Transverse colon (tissue), 4 donors: ENCODE measurements at regions not wholly inside any gene's neighbourhood (a gene's known extent, or its start where the extent isn't known, plus 50 kb on each side); places are given as distances from the start of the nearest gene placed in this dataset.

Experiments used
- DNase-seq: peaks from one replicate; pipeline ENCODE4 v3.0.0-alpha.2; 2019
- H3K27ac ChIP-seq, 4 donors: fragments of 200-600 bp; sonication (generic); 2 replicates each; pipeline ENCODE4 v1.5.1; 2016 to 2018; ENCODE audit warnings: inconsistent platforms in 4 of 4
- H3K27me3 ChIP-seq: fragments of 200-600 bp; sonication (generic); 2 replicates; pipeline ENCODE4 v1.5.1; 2017; ENCODE audit warnings: inconsistent platforms
- H3K36me3 ChIP-seq, 4 donors: fragments of 200-600 bp; sonication (generic); 2 replicates each; pipeline ENCODE4 v1.5.1; 2017 to 2019; ENCODE audit warnings: inconsistent platforms in 4 of 4
- H3K4me1 ChIP-seq, 4 donors: fragments of 200-600 bp; sonication (generic); 2 replicates each; pipeline ENCODE4 v1.5.1; 2017 to 2020; ENCODE audit warnings: inconsistent platforms in 4 of 4
- H3K4me3 ChIP-seq, 4 donors: fragments of 200-600 bp; sonication (generic); 1 replicate in 1 of 4; 2 replicates in 3 of 4; pipeline versions ENCODE4 v1.5.1 to v1.6.1; 2017 to 2019; ENCODE audit warnings: inconsistent platforms in 4 of 4
- H3K9me3 ChIP-seq, 2 donors: fragments of 200-600 bp; sonication (generic); 2 replicates each; pipeline ENCODE4 v1.5.1; 2017 to 2019; ENCODE audit warnings: inconsistent platforms in 2 of 2
- CTCF ChIP-seq, 5 experiments: fragments of 200-600 bp in 3 of 5; fragments of 450-650 bp in 2 of 5; sonication (generic) in 3 of 5; IDR thresholded peaks; 1 replicate in 2 of 5; 2 replicates in 3 of 5; pipeline ENCODE4 v1.5.1; 2016 to 2017; ENCODE audit warnings: antibody characterized with exemption in 5 of 5, inconsistent platforms in 3 of 5, mild to moderate bottlenecking in 2 of 5, moderate library complexity in 1 of 5
- EP300 ChIP-seq: sonication (generic); formaldehyde crosslinking; IDR thresholded peaks from one replicate; pipeline ENCODE4 v1.6.1; 2017; ENCODE audit warnings: antibody characterized with exemption, low read depth
- POLR2A ChIP-seq: fragments of 450-650 bp; IDR thresholded peaks from one replicate; pipeline ENCODE4 v1.6.1; 2016; ENCODE audit warnings: antibody characterized with exemption, mild to moderate bottlenecking, moderate library complexity
- POLR2AphosphoS5 ChIP-seq, 3 donors: sonication (generic); formaldehyde crosslinking; IDR thresholded peaks; one replicate each; pipeline ENCODE4 v1.6.1; 2016; ENCODE audit warnings: antibody characterized with exemption in 3 of 3
- WGBS, 2 donors: methylation state at CpG; one replicate each; pipeline ENCODE4 v1.1.5; 2018; ENCODE audit warnings: low coverage in 1 of 2; 5-methylcytosine and 5-hydroxymethylcytosine counted together
- in situ Hi-C, 4 donors: fragments of 200-750 bp; cut with MboI; loops; one replicate each; pipeline versions ENCODE4 v1.15.0 to v1.15.1; 2017; ENCODE audit warnings: low sequenced_read_pairs in 3 of 4, low pct_ligation_motif_present in 1 of 4, low pct_unique_long_range_greater_than_20kb in 1 of 4
- intact Hi-C: fragments of 100-400 bp; cut with DNase I; formaldehyde crosslinking; loops from one replicate; pipeline ENCODE4 v1.15.1; 2023; ENCODE audit warnings: low total_unique reads

- no peak for TF ChIP-seq POLR2A
- TF ChIP-seq CTCF (IDR thresholded peaks at IDR 0.05), result no peak
- no peak for TF ChIP-seq POLR2AphosphoS5 (IDR thresholded peaks at IDR 0.05)
- no peak for TF ChIP-seq EP300
- DNase-seq, result no peak
- in situ Hi-C loops (no loop called here), intact Hi-C loops (no loop called here)
- H3K4me3 ChIP-seq, result no peak overlapping the region
- no peaks in the 10 kb centered on the region for H3K9me3 ChIP-seq
- WGBS, 2 donors, result 5 to 22% methylated on average over 4 to 27 of the region's 27 CpGs
- H3K27me3 ChIP-seq, result peaks cover 71% of the 10 kb centered on the region
- no peaks in the 10 kb centered on the region for H3K4me1 ChIP-seq
- no peaks in the 10 kb centered on the region for H3K36me3 ChIP-seq
- H3K27ac ChIP-seq, result no peak overlapping the region
Observed at GRCh38 chr17:36884495-36885152, 52.7 kb upstream of the LHX1 start.

- Histone ChIP-seq H3K4me1 (no peaks in the 10 kb centered on the region), H3K9me3 (no peaks in the 10 kb centered on the region), H3K4me3 (no peak overlapping the region), H3K36me3 (no peaks in the 10 kb centered on the region), H3K27me3 (peaks cover 74% of the 10 kb centered on the region), H3K27ac (no peak overlapping the region)
- WGBS, 2 donors, result 40 to 68% methylated on average over 2 to 19 of the region's 19 CpGs
- TF ChIP-seq EP300 (no peak), CTCF (IDR thresholded peaks at IDR 0.05) (no peak), POLR2AphosphoS5 (IDR thresholded peaks at IDR 0.05) (no peak), POLR2A (no peak)
- DNase-seq, result no peak
- intact Hi-C loops (no loop called here), in situ Hi-C loops (no loop called here)
Observed at GRCh38 chr17:36885153-36885735, 52.0 kb upstream of the LHX1 start.

- intact Hi-C loops (no loop called here), in situ Hi-C loops (no loop called here)
- H3K27me3 ChIP-seq, result peaks cover 70% of the 10 kb centered on the region
- no peak for TF ChIP-seq EP300
- no peak for TF ChIP-seq CTCF (IDR thresholded peaks at IDR 0.05)
- TF ChIP-seq POLR2A, result no peak
- no peak for TF ChIP-seq POLR2AphosphoS5 (IDR thresholded peaks at IDR 0.05)
- no peak for DNase-seq
- 69 to 81% methylated on average over 9 to 13 of the region's 21 CpGs for WGBS, 2 donors
- H3K36me3 ChIP-seq, result no peaks in the 10 kb centered on the region
- no peaks in the 10 kb centered on the region for H3K9me3 ChIP-seq
- no peak overlapping the region for H3K4me3 ChIP-seq
- H3K27ac ChIP-seq, result no peak overlapping the region
- H3K4me1 ChIP-seq, result no peaks in the 10 kb centered on the region
Observed at GRCh38 chr17:36885771-36886377, 51.4 kb upstream of the LHX1 start.
